ENCODE measurements at regions not wholly inside any gene's neighbourhood (a gene's known extent, or its start where the extent isn't known, plus 50 kb on each side); places are given as distances from the start of the nearest gene placed in this dataset.

DNA sequence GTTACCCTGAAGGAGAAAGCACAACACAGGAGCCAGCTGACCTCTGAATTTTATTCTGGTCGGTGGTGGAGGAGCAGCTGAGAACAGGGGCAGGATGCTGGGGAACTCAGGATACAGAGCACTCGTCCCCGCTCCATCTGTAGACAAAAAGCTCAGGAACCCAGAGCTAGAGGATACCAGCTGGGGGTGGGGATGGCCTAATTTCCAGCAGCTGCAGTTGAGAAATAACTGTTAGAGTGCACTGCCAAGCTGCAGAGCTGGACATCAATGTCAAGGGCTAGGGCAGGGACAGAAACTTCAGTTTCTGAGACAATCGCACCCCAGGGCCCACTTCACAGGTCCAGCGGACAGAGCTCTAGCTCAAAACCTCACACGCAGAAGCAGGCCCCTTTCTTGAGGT lies 122.1 kb upstream of the GUCY1A1 start:
- TF ChIP-seq POLR2A (IDR thresholded peaks at IDR 0.05; ENCODE audit: low read depth, low read length), result no peak
- TF ChIP-seq TAF1 (IDR thresholded peaks at IDR 0.05; ENCODE audit: low read depth, low read length), result no peak
- no peak for TF ChIP-seq POU2F2 (IDR thresholded peaks at IDR 0.05; ENCODE audit: low read depth, low read length)
- TF ChIP-seq PAX5 (IDR thresholded peaks at IDR 0.05; ENCODE audit: insufficient read depth, low read length, severe bottlenecking), result no peak
- no peak for TF ChIP-seq SPI1 (IDR thresholded peaks at IDR 0.05; ENCODE audit: low read depth, low read length)
- TF ChIP-seq POLR2AphosphoS5 (IDR thresholded peaks at IDR 0.05; ENCODE audit: low read depth, low read length), result no peak
- DNase-seq (ENCODE audit: insufficient read length, low spot score), result no peak
- FAIRE-seq, result no peak

DNA sequence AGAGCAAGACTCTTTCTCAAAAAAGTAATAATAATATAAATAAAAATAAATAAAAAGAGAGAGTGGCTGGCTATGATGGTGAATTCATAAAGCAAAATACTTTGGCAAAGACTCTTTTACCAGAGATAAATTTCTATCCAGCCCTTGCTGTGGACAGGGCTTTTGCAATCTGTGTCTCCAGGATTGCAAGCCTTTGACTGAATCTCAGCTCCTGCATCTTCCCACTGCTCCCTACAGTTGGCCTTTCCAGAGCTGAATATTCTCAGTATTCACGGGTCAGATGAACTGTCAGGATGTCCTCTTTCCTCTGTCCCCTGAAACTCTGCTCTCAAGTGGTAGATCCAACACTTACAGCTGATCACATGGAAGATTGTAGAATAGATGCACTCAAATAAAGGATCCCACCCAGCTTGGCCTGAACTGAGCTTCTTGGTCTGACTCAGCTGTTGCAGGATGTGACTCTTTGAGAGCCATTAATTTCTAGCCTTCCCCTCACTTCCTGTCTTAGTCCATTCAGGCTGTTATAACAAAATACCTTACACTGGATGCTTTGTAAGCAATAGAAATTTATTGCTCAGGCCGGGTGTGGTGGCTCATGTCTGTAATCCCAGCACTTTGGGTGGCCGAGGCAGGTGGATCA lies 123.4 kb upstream of the GUCY1A1 start:
- no peak for FAIRE-seq
- TF ChIP-seq POLR2AphosphoS5 (IDR thresholded peaks at IDR 0.05; ENCODE audit: low read depth, low read length) (no peak), SPI1 (IDR thresholded peaks at IDR 0.05; ENCODE audit: low read depth, low read length) (no peak), TAF1 (IDR thresholded peaks at IDR 0.05; ENCODE audit: low read depth, low read length) (no peak), PAX5 (IDR thresholded peaks at IDR 0.05; ENCODE audit: insufficient read depth, low read length, severe bottlenecking) (no peak), POU2F2 (IDR thresholded peaks at IDR 0.05; ENCODE audit: low read depth, low read length) (no peak), POLR2A (IDR thresholded peaks at IDR 0.05; ENCODE audit: low read depth, low read length) (no peak)
- no peak for DNase-seq (ENCODE audit: insufficient read length, low spot score)

DNA sequence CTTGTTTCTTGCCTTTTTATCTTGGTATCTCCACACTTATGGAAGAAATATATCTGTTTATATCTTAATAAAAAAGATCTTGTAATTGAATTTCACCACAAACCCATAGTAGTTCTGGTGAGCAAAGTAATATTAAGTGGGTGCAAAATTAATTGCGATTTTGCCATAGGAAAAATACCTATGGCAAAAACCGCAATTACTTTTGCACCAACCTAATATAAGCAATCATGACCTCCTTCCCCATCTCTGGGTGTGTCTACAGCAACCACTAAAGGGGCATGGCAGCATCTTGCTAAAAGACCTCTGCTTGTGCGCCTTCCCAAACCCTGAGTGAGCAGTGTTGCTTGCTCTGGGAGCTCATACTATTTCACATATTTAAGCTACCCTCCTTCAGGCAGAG lies 124.2 kb upstream of the GUCY1A1 start:
- DNase-seq (ENCODE audit: insufficient read length, low spot score), result no peak
- no peak for FAIRE-seq
- TF ChIP-seq TAF1 (IDR thresholded peaks at IDR 0.05; ENCODE audit: low read depth, low read length) (no peak), POLR2AphosphoS5 (IDR thresholded peaks at IDR 0.05; ENCODE audit: low read depth, low read length) (no peak), PAX5 (IDR thresholded peaks at IDR 0.05; ENCODE audit: insufficient read depth, low read length, severe bottlenecking) (no peak), POU2F2 (IDR thresholded peaks at IDR 0.05; ENCODE audit: low read depth, low read length) (no peak), POLR2A (IDR thresholded peaks at IDR 0.05; ENCODE audit: low read depth, low read length) (no peak), SPI1 (IDR thresholded peaks at IDR 0.05; ENCODE audit: low read depth, low read length) (no peak)

DNA sequence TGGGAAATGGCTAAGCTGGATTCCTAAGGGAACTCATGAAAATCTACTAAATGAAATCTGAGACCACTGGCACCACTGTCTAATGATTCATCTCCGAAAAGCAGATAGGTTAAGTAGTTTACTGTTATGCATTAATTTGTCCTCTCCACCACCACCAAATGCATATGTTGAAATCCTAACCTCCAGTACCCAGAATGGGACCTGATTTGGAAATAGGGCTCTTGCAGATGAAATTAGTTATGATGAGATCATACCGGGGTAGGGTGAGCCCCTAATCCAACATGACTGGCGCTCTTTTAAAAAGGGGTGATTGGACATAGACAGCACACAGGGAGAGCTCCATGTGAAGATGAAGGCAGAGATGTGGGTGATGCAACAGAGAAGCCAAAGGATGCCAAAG lies 124.9 kb upstream of the GUCY1A1 start:
- no peak for FAIRE-seq
- TF ChIP-seq POLR2AphosphoS5 (IDR thresholded peaks at IDR 0.05; ENCODE audit: low read depth, low read length) (no peak), POLR2A (IDR thresholded peaks at IDR 0.05; ENCODE audit: low read depth, low read length) (no peak), POU2F2 (IDR thresholded peaks at IDR 0.05; ENCODE audit: low read depth, low read length) (no peak)
- no peak for DNase-seq (ENCODE audit: insufficient read length, low spot score)

DNA sequence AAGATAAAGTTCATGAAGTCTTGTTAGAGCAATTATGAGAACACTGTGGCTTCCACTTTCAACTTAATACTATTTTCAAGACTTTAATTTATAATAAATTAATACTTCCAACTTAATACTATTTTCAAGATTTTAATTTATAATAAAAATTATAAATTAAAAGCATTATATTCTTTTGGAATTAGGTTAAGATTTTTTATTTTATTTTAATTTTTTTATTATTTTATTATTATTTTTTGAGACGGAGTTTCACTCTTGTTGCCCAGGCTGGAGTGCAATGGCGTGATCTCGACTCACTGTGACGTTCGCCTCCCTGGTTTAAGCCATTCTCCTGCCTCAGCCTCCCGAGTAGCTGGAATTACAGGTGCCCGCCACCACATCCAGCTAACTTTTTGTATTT lies 126.0 kb upstream of the GUCY1A1 start:
- no peak for FAIRE-seq
- DNase-seq (ENCODE audit: insufficient read length, low spot score), result no peak
- TF ChIP-seq POU2F2 (IDR thresholded peaks at IDR 0.05; ENCODE audit: low read depth, low read length) (no peak), SPI1 (IDR thresholded peaks at IDR 0.05; ENCODE audit: low read depth, low read length) (no peak), PAX5 (IDR thresholded peaks at IDR 0.05; ENCODE audit: insufficient read depth, low read length, severe bottlenecking) (no peak), TAF1 (IDR thresholded peaks at IDR 0.05; ENCODE audit: low read depth, low read length) (no peak), POLR2A (IDR thresholded peaks at IDR 0.05; ENCODE audit: low read depth, low read length) (no peak), POLR2AphosphoS5 (IDR thresholded peaks at IDR 0.05; ENCODE audit: low read depth, low read length) (no peak)

DNA sequence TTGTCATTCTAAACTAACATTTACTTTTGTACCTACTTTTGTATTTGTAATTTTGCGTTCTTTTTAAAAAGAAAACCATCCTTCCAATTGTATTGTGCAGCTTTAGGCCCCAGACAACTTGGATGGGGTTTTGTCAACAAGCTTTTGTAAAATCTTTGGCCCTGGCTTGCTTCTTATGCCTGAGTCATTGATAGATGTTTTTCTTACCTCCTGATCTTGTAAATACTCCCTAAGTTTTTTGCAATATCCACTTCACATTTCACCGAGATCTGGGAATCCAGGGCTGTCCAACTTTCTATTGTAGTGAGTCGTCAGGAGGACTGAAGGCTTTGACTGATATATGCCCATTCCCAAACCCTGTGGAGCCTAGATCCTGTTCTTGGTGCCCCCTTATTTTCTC lies 126.9 kb upstream of the GUCY1A1 start:
- no peak for DNase-seq (ENCODE audit: insufficient read length, low spot score)
- TF ChIP-seq POU2F2 (IDR thresholded peaks at IDR 0.05; ENCODE audit: low read depth, low read length) (no peak), POLR2AphosphoS5 (IDR thresholded peaks at IDR 0.05; ENCODE audit: low read depth, low read length) (no peak), TAF1 (IDR thresholded peaks at IDR 0.05; ENCODE audit: low read depth, low read length) (no peak), SPI1 (IDR thresholded peaks at IDR 0.05; ENCODE audit: low read depth, low read length) (no peak), POLR2A (IDR thresholded peaks at IDR 0.05; ENCODE audit: low read depth, low read length) (no peak), PAX5 (IDR thresholded peaks at IDR 0.05; ENCODE audit: insufficient read depth, low read length, severe bottlenecking) (no peak)
- FAIRE-seq, result no peak

DNA sequence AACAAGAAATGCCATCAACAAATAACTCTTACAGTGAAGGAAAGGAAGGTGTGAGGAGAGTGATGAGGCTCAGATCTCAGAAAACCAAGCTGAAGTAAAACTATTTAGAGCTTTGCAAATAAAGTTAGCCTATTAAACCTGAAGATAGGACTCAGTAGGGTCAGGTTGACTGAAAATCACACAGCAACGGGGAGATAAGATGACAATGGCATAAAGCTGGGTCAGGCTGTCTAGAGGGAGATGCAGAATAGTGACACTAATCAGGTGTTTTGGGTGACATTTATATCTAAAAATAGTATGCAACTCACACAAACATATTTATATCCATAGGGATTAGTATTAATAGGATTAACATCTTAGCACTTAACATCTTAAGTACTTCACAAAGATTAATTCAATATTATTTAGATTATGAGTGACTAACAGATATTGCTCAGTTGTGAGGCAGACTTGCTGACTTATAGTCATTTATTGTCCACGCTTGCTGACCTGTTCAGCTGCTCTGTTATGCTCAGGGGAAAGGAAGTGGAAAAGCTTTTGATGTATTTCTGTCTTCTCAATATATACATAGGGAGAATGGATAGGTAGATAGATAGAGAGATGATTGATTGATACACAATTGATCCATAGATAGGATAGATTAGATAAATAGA lies 130.7 kb upstream of the GUCY1A1 start:
- FAIRE-seq (no peak), DNase-seq (ENCODE audit: insufficient read length, low spot score) (no peak)
- no peak for TF ChIP-seq SPI1 (IDR thresholded peaks at IDR 0.05; ENCODE audit: low read depth, low read length)
- TF ChIP-seq POU2F2 (IDR thresholded peaks at IDR 0.05; ENCODE audit: low read depth, low read length), result no peak
- no peak for TF ChIP-seq POLR2A (IDR thresholded peaks at IDR 0.05; ENCODE audit: low read depth, low read length)
- TF ChIP-seq POLR2AphosphoS5 (IDR thresholded peaks at IDR 0.05; ENCODE audit: low read depth, low read length), result no peak
- no peak for TF ChIP-seq PAX5 (IDR thresholded peaks at IDR 0.05; ENCODE audit: insufficient read depth, low read length, severe bottlenecking)
- no peak for TF ChIP-seq TAF1 (IDR thresholded peaks at IDR 0.05; ENCODE audit: low read depth, low read length)

DNA sequence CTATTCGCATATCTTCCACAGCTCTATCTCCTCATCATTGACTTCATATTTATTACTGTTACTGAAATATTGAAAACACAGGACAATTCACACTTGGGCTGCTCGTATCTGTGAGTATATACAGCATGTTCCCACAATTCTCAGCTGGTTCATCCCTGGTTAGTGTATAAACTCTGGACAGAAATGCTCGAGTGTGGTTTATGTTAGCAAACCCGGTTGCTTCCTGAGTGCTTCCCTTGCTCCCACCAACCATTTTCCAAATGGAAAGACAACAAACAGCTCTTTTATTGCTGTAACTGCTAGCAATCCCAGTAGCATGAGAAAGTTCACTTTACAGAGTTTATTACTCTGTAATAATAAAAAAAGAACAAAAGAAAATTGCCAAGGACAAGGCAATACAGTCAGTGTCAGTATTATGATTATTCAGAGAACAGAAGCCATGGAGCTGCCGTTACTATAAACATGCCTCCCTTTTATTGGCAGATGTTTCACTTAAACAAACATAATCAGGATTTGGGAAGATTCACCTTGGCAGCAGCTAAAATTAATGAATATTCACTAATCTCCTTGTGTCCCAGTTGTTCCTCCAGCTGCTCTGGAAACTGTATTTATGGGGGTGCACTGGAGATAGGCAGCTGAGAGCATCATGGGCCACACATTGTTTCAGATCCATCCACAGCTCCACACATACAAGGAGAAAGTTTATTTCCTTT lies 134.1 kb upstream of the GUCY1A1 start:
- FAIRE-seq (no peak), DNase-seq (ENCODE audit: insufficient read length, low spot score) (no peak)
- TF ChIP-seq SPI1 (IDR thresholded peaks at IDR 0.05; ENCODE audit: low read depth, low read length), result no peak
- no peak for TF ChIP-seq POU2F2 (IDR thresholded peaks at IDR 0.05; ENCODE audit: low read depth, low read length)
- TF ChIP-seq POLR2A (IDR thresholded peaks at IDR 0.05; ENCODE audit: low read depth, low read length), result no peak
- TF ChIP-seq POLR2AphosphoS5 (IDR thresholded peaks at IDR 0.05; ENCODE audit: low read depth, low read length), result no peak
- TF ChIP-seq PAX5 (IDR thresholded peaks at IDR 0.05; ENCODE audit: insufficient read depth, low read length, severe bottlenecking), result no peak
- TF ChIP-seq TAF1 (IDR thresholded peaks at IDR 0.05; ENCODE audit: low read depth, low read length), result no peak

DNA sequence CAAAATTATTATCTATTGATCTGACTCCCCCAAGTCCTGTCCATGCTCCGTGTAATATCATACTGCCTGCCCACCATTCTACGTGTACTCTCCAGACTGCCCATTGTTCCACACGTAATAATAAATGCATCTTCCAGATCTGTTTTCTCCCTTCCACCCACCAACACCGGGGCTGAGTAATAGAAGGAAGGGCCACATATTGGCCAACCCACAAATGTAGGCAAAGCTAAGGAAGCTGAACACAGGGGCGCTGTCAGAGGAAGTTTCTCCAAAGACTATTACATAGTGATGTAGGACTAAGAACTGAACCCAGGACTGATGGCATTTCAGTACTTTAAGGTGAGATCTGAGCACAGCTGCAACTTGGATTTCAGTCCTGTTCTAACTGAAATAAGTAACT lies 135.8 kb upstream of the GUCY1A1 start:
- DNase-seq (ENCODE audit: insufficient read length, low spot score) (no peak), FAIRE-seq (no peak)

More for the DNA sequence above, 135.8 kb upstream of the GUCY1A1 start:
- no peak for TF ChIP-seq POU2F2 (IDR thresholded peaks at IDR 0.05; ENCODE audit: low read depth, low read length)
